ENCODE measurements at regions not wholly inside any gene's neighbourhood (a gene's known extent, or its start where the extent isn't known, plus 50 kb on each side); places are given as distances from the start of the nearest gene placed in this dataset.

- H3K9ac ChIP-seq (ENCODE audit: low read depth, low read length), result no peak overlapping the region
- peaks cover 4% of the 10 kb centered on the region for H3K27me3 ChIP-seq (ENCODE audit: control insufficient read depth, insufficient read depth, low read length)
- H3K36me3 ChIP-seq (ENCODE audit: insufficient read depth, low read length), result no peaks in the 10 kb centered on the region
- H3K4me3 ChIP-seq (ENCODE audit: low read length), result no peak overlapping the region
- no peaks in the 10 kb centered on the region for H3K9me3 ChIP-seq (replicated peaks; ENCODE audit: low read length)
- H3K4me2 ChIP-seq (ENCODE audit: low read length), result no peak overlapping the region
- H3K4me1 ChIP-seq (ENCODE audit: control insufficient read depth, insufficient read depth, low read length), result no peaks in the 10 kb centered on the region
These were observed 72.5 kb downstream of the MRPL46 start for GRCh38 chr15:88394553-88395145.

DNA sequence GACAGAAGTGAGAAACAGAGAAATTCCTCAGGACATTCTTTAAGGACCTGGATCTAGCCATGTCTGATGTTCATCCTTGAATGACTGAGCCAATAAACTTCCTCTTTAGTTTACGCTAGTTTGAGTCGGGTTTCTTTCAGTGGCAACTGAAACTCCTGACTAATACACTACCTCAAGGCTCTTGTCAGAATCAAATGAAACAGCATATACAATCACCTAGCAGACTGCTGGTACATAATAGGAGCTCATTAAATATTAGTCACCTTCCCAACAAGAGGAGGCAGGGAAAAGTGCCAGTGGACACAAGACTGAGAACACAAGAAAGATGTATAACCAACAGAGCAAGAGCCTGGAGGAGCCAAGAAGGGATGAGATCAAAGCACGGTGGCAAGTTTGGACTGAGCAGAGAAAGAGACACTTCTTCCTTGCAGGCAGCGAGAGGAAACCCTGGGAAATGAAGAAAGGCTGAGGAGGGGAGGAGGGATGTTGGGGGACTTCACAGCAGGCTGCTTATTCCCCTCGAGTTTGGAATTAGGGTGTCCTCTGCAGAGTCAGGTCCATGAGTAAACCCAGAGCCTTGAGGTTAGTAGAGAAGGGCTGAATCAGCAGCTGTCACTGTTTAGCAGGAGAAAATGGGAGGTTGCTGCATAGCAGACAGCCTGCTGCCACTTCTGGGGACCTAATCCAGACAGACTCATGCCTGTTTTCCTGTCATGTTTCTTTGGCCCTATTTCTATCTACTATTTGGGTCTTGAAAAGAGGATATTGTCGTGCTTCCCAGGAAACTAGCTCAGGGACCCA, 73.3 kb downstream of the MRPL46 start:
- H3K9me3 ChIP-seq (replicated peaks; ENCODE audit: low read length), result no peaks in the 10 kb centered on the region
- H3K9ac ChIP-seq (ENCODE audit: low read depth, low read length), result no peak overlapping the region
- no peak overlapping the region for H3K4me3 ChIP-seq (ENCODE audit: low read length)
- no peaks in the 10 kb centered on the region for H3K36me3 ChIP-seq (ENCODE audit: insufficient read depth, low read length)
- no peaks in the 10 kb centered on the region for H3K4me1 ChIP-seq (ENCODE audit: control insufficient read depth, insufficient read depth, low read length)
- peaks cover 4% of the 10 kb centered on the region for H3K27me3 ChIP-seq (ENCODE audit: control insufficient read depth, insufficient read depth, low read length)
- H3K4me2 ChIP-seq (ENCODE audit: low read length), result no peak overlapping the region

DNA sequence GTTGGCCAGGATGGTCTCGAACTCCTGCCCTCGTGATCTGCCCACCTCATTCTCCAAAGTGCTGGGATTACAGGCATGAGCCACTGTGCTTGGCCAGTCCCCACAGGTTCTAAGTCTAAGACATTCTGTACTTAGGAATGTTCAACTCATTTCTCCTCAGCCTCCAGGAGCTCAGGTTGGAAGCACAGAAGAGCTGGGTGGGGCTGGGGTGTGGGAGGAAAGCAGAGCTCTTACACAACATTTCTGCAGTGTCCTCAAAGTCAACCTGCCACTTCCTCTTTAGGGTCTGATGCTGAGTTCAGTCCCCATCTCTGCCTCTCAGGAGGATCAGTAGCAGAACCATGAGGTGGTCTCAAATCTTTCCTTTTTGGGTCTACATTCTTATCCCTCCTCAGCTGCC, 75.5 kb downstream of the MRPL46 start:
- no peaks in the 10 kb centered on the region for H3K9me3 ChIP-seq (replicated peaks; ENCODE audit: low read length)
- H3K4me1 ChIP-seq (ENCODE audit: control insufficient read depth, insufficient read depth, low read length), result no peaks in the 10 kb centered on the region

DNA sequence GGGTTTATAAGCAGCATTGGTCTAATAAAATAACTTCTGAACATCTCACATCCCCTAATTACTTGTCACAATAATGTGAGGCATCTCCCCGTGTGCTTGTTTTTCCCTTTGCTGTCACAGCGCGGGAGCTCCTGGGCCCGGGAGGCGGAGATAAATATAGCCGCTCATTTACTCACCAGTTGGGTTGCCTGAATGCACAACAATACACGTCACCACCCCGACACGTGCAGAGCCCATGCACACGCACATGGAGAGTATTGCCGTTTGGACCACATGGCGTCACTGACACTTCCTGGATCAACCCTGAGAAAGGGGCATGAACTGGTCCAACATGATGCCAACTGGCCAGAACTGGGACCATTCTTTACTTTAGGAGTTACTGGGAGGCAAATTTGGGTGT, 76.2 kb downstream of the MRPL46 start:
- H3K27me3 ChIP-seq (ENCODE audit: control insufficient read depth, insufficient read depth, low read length), result peaks cover 4% of the 10 kb centered on the region
- no peaks in the 10 kb centered on the region for H3K9me3 ChIP-seq (replicated peaks; ENCODE audit: low read length)
- H3K9ac ChIP-seq (ENCODE audit: low read depth, low read length), result no peak overlapping the region
- no peaks in the 10 kb centered on the region for H3K36me3 ChIP-seq (ENCODE audit: insufficient read depth, low read length)
- no peaks in the 10 kb centered on the region for H3K4me1 ChIP-seq (ENCODE audit: control insufficient read depth, insufficient read depth, low read length)
- no peak overlapping the region for H3K4me3 ChIP-seq (ENCODE audit: low read length)
- no peak overlapping the region for H3K4me2 ChIP-seq (ENCODE audit: low read length)

More for the DNA sequence above, 75.5 kb downstream of the MRPL46 start:
- no peak overlapping the region for H3K4me3 ChIP-seq (ENCODE audit: low read length)
- H3K36me3 ChIP-seq (ENCODE audit: insufficient read depth, low read length), result no peaks in the 10 kb centered on the region
- no peak overlapping the region for H3K4me2 ChIP-seq (ENCODE audit: low read length)
- peaks cover 4% of the 10 kb centered on the region for H3K27me3 ChIP-seq (ENCODE audit: control insufficient read depth, insufficient read depth, low read length)
- no peak overlapping the region for H3K9ac ChIP-seq (ENCODE audit: low read depth, low read length)

DNA sequence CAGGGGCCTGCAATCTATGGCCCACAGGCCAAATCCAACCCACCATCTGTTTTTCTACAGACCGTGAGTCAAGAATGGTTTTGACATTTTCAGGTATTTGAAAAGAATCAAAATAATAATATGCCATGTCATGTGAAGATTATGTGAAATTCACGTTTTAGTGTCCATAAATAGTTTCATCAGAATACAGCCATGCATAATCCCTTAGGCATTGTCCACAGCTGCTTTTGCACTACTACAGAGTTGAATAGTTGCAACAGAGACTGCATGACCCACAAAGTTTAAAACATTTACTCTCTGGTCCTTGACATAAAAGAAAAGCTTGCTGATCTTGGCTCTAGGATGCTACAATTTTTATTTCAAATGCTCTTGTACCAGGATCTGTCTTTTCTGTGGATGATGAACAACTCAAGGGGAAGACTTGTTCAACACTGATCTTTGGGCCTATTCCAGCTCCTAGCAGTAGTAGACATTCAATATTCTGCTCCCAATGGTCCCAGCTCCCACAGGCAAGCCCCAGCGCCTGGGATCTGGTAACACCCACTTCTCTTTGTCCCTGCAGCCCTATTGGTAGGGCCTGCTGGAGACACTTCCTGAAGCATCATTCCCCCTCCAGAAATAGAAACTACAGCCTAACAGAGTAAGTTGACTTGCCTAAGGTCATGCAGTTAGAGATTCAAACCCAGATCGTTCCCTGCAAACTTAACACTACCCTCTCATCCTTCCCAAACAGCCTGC, 76.9 kb downstream of the MRPL46 start:
- H3K4me3 ChIP-seq (ENCODE audit: low read length), result no peak overlapping the region
- peaks cover 4% of the 10 kb centered on the region for H3K27me3 ChIP-seq (ENCODE audit: control insufficient read depth, insufficient read depth, low read length)
- no peaks in the 10 kb centered on the region for H3K9me3 ChIP-seq (replicated peaks; ENCODE audit: low read length)
- H3K4me1 ChIP-seq (ENCODE audit: control insufficient read depth, insufficient read depth, low read length), result no peaks in the 10 kb centered on the region
- H3K9ac ChIP-seq (ENCODE audit: low read depth, low read length), result no peak overlapping the region
- H3K36me3 ChIP-seq (ENCODE audit: insufficient read depth, low read length), result no peaks in the 10 kb centered on the region
- no peak overlapping the region for H3K4me2 ChIP-seq (ENCODE audit: low read length)

- Histone ChIP-seq H3K36me3 (ENCODE audit: insufficient read depth, low read length) (no peaks in the 10 kb centered on the region), H3K4me3 (ENCODE audit: low read length) (no peak overlapping the region), H3K4me2 (ENCODE audit: low read length) (no peak overlapping the region), H3K9me3 (replicated peaks; ENCODE audit: low read length) (no peaks in the 10 kb centered on the region), H3K9ac (ENCODE audit: low read depth, low read length) (no peak overlapping the region), H3K27me3 (ENCODE audit: control insufficient read depth, insufficient read depth, low read length) (peaks cover 4% of the 10 kb centered on the region), H3K4me1 (ENCODE audit: control insufficient read depth, insufficient read depth, low read length) (peaks cover 4% of the 10 kb centered on the region)
These were observed 78.1 kb downstream of the MRPL46 start for GRCh38 chr15:88389120-88389519.

DNA sequence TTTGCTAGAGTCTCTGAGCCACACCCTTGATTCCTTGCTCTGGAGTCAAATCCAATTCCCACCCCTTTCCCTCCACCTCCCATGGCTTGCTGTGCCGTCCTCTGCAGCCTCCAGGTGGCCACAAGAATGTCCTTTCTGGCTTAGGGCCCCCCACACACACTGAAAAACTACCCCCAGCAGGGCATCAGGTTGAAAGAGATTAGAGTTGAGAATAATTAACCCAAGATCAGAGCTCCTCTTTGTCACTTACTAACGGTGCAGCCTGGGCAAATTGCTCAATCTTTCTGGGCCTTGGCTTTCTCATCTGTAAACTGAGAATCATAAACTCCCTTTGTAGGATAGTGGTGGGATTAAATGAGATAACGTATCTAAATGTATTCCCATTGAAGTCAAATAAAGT, 78.5 kb downstream of the MRPL46 start:
- H3K4me2 ChIP-seq (ENCODE audit: low read length), result no peak overlapping the region
- H3K4me3 ChIP-seq (ENCODE audit: low read length), result no peak overlapping the region
- H3K27me3 ChIP-seq (ENCODE audit: control insufficient read depth, insufficient read depth, low read length), result peaks cover 7% of the 10 kb centered on the region
- H3K9me3 ChIP-seq (replicated peaks; ENCODE audit: low read length), result no peaks in the 10 kb centered on the region
- no peak overlapping the region for H3K9ac ChIP-seq (ENCODE audit: low read depth, low read length)
- peaks cover 4% of the 10 kb centered on the region for H3K4me1 ChIP-seq (ENCODE audit: control insufficient read depth, insufficient read depth, low read length)
- no peaks in the 10 kb centered on the region for H3K36me3 ChIP-seq (ENCODE audit: insufficient read depth, low read length)

- Histone ChIP-seq H3K9me3 (replicated peaks; ENCODE audit: low read length) (no peaks in the 10 kb centered on the region), H3K4me1 (ENCODE audit: control insufficient read depth, insufficient read depth, low read length) (peaks cover 8% of the 10 kb centered on the region), H3K9ac (ENCODE audit: low read depth, low read length) (no peak overlapping the region), H3K27me3 (ENCODE audit: control insufficient read depth, insufficient read depth, low read length) (peaks cover 3% of the 10 kb centered on the region), H3K4me3 (ENCODE audit: low read length) (no peak overlapping the region), H3K4me2 (ENCODE audit: low read length) (peak overlapping the region; percentile 25), H3K36me3 (ENCODE audit: insufficient read depth, low read length) (no peaks in the 10 kb centered on the region)
These were observed 82.0 kb downstream of the MRPL46 start for GRCh38 chr15:88385078-88385700.

- Histone ChIP-seq H3K9ac (ENCODE audit: low read depth, low read length) (no peak overlapping the region), H3K9me3 (replicated peaks; ENCODE audit: low read length) (no peaks in the 10 kb centered on the region), H3K27me3 (ENCODE audit: control insufficient read depth, insufficient read depth, low read length) (peaks cover 3% of the 10 kb centered on the region), H3K36me3 (ENCODE audit: insufficient read depth, low read length) (no peaks in the 10 kb centered on the region), H3K4me1 (ENCODE audit: control insufficient read depth, insufficient read depth, low read length) (peaks cover 11% of the 10 kb centered on the region), H3K4me3 (ENCODE audit: low read length) (no peak overlapping the region), H3K4me2 (ENCODE audit: low read length) (no peak overlapping the region)
These were observed 83.8 kb downstream of the MRPL46 start for GRCh38 chr15:88383354-88383753.

GRCh38 chr15:88382482-88382983, 84.7 kb downstream of the MRPL46 start:
- Histone ChIP-seq H3K27me3 (ENCODE audit: control insufficient read depth, insufficient read depth, low read length) (peaks cover 3% of the 10 kb centered on the region), H3K9ac (ENCODE audit: low read depth, low read length) (no peak overlapping the region), H3K36me3 (ENCODE audit: insufficient read depth, low read length) (no peaks in the 10 kb centered on the region), H3K4me1 (ENCODE audit: control insufficient read depth, insufficient read depth, low read length) (peaks cover 19% of the 10 kb centered on the region), H3K9me3 (replicated peaks; ENCODE audit: low read length) (no peaks in the 10 kb centered on the region), H3K4me2 (ENCODE audit: low read length) (no peak overlapping the region), H3K4me3 (ENCODE audit: low read length) (no peak overlapping the region)

GRCh38 chr15:88378188-88378637, 89.0 kb downstream of the MRPL46 start:
- no peaks in the 10 kb centered on the region for H3K9me3 ChIP-seq (replicated peaks; ENCODE audit: low read length)
- H3K4me3 ChIP-seq (ENCODE audit: low read length), result no peak overlapping the region
- H3K27me3 ChIP-seq (ENCODE audit: control insufficient read depth, insufficient read depth, low read length), result no peaks in the 10 kb centered on the region
- H3K4me1 ChIP-seq (ENCODE audit: control insufficient read depth, insufficient read depth, low read length), result peaks cover 31% of the 10 kb centered on the region
- H3K4me2 ChIP-seq (ENCODE audit: low read length), result no peak overlapping the region
- H3K36me3 ChIP-seq (ENCODE audit: insufficient read depth, low read length), result no peaks in the 10 kb centered on the region
- H3K9ac ChIP-seq (ENCODE audit: low read depth, low read length), result no peak overlapping the region
